Lower leg skin (tissue), 3 donors: ENCODE measurements at regions not wholly inside any gene's neighbourhood (a gene's known extent, or its start where the extent isn't known, plus 50 kb on each side); places are given as distances from the start of the nearest gene placed in this dataset.
"Not testable (repeated sequence)": the region's sequence is repeated elsewhere in the genome, so short reads cannot be mapped to it uniquely, and the experiment has no call there.

Experiments
- DNase-seq, 2 donors: peaks; one replicate each; pipeline ENCODE4 v3.0.0-alpha.2; 2019; ENCODE audit warnings: low spot score in 2 of 2
- H3K4me3 ChIP-seq: fragments of 200-600 bp; sonication (generic); 2 replicates; pipeline ENCODE4 v1.5.1; 2017; ENCODE audit warnings: mild to moderate bottlenecking, low read depth; ENCODE audit not compliant: poor library complexity, severe bottlenecking
- WGBS, 2 donors: methylation state at CpG; one replicate each; pipeline ENCODE4 v1.1.5; 2018; 5-methylcytosine and 5-hydroxymethylcytosine counted together
- intact Hi-C: fragments of 100-400 bp; cut with DNase I; formaldehyde crosslinking; loops from one replicate; pipeline ENCODE4 v1.15.0; 2023; ENCODE audit warnings: low total_unique reads

- not testable (repeated sequence) for H3K4me3 ChIP-seq
- WGBS, 2 donors: no CpG with 5 or more reads among the region's 2 CpGs
Measured at GRCh38 chr22:15919120-15919519, 229.3 kb downstream of the POTEH start.

GRCh38 chr22:15920941-15921340, 231.1 kb downstream of the POTEH start:
- DNase-seq, intact Hi-C loops, H3K4me3 ChIP-seq: not testable (repeated sequence)
- 84 to 89% methylated on average over 3 to 4 of the region's 4 CpGs for WGBS, 2 donors

More at GRCh38 chr22:15919120-15919519, 229.3 kb downstream of the POTEH start:
- DNase-seq, intact Hi-C loops: not testable (repeated sequence)

- DNase-seq, H3K4me3 ChIP-seq, intact Hi-C loops: not testable (repeated sequence)
Measured at GRCh38 chr22:15922132-15922531, 232.3 kb downstream of the POTEH start.

GRCh38 chr22:15922666-15923065, 232.8 kb downstream of the POTEH start:
- DNase-seq, H3K4me3 ChIP-seq, intact Hi-C loops: not testable (repeated sequence)
- WGBS, 2 donors: 76 to 90% methylated on average over 2 to 3 of the region's 5 CpGs

GRCh38 chr22:15924820-15925219, 235.0 kb downstream of the POTEH start:
- no CpG with 5 or more reads among the region's 2 CpGs for WGBS, 2 donors
- intact Hi-C loops, H3K4me3 ChIP-seq, DNase-seq: not testable (repeated sequence)

GRCh38 chr22:15927172-15927571, 237.3 kb downstream of the POTEH start:
- DNase-seq, intact Hi-C loops, H3K4me3 ChIP-seq: not testable (repeated sequence)
- 83 to 90% methylated on average over 4 of the region's 5 CpGs for WGBS, 2 donors
